HG03025 (cell line): ENCODE measurements at regions not wholly inside any gene's neighbourhood (a gene's known extent, or its start where the extent isn't known, plus 50 kb on each side); places are given as distances from the start of the nearest gene placed in this dataset.

ENCODE experiments used
- ATAC-seq: cut with Tn5 transposase; IDR thresholded peaks from one replicate; pipeline ENCODE4 v1.9.1; 2021; ENCODE audit warnings: mild to moderate bottlenecking, moderate library complexity; ENCODE audit not compliant: unreplicated experiment, low FRiP score

GRCh38 chr4:129623233-129623875, 527.4 kb downstream of the C4orf33 start:
- no peak for ATAC-seq

- ATAC-seq: peak; percentile 80
These were observed 545.2 kb downstream of the C4orf33 start for GRCh38 chr4:129641179-129641578.

- ATAC-seq: no peak
These were observed 549.5 kb downstream of the C4orf33 start for GRCh38 chr4:129645461-129645860.

GRCh38 chr4:129668092-129668491, 572.1 kb downstream of the C4orf33 start:
- no peak for ATAC-seq

- no peak for ATAC-seq
These were observed 577.0 kb downstream of the C4orf33 start for GRCh38 chr4:129672941-129673340.

- ATAC-seq: no peak
These were observed 579.1 kb downstream of the C4orf33 start for GRCh38 chr4:129675036-129675435.

- ATAC-seq: no peak
These were observed 581.0 kb downstream of the C4orf33 start for GRCh38 chr4:129676934-129677333.

- ATAC-seq: no peak
These were observed 586.6 kb downstream of the C4orf33 start for GRCh38 chr4:129682586-129682985.

GRCh38 chr4:129707949-129708348, 612.0 kb downstream of the C4orf33 start:
- no peak for ATAC-seq

- ATAC-seq: no peak
These were observed 612.8 kb downstream of the C4orf33 start for GRCh38 chr4:129708784-129709183.

- no peak for ATAC-seq
These were observed 642.2 kb downstream of the C4orf33 start for GRCh38 chr4:129738175-129738574.

GRCh38 chr4:129747756-129748155, 651.8 kb downstream of the C4orf33 start:
- ATAC-seq: no peak

- no peak for ATAC-seq
These were observed 653.0 kb downstream of the C4orf33 start for GRCh38 chr4:129748991-129749390.

- no peak for ATAC-seq
These were observed 655.7 kb downstream of the C4orf33 start for GRCh38 chr4:129751646-129752045.

GRCh38 chr4:129783596-129783995, 687.6 kb downstream of the C4orf33 start:
- no peak for ATAC-seq

- ATAC-seq: no peak
These were observed 692.5 kb downstream of the C4orf33 start for GRCh38 chr4:129788486-129788885.

- no peak for ATAC-seq
These were observed 708.6 kb downstream of the C4orf33 start for GRCh38 chr4:129804461-129804981.

GRCh38 chr4:129806986-129807385, 711.0 kb downstream of the C4orf33 start:
- ATAC-seq: no peak

- no peak for ATAC-seq
These were observed 712.3 kb downstream of the C4orf33 start for GRCh38 chr4:129808242-129808641.

GRCh38 chr4:129821073-129821472, 725.1 kb downstream of the C4orf33 start:
- ATAC-seq: no peak

GRCh38 chr4:129821963-129822362, 726.0 kb downstream of the C4orf33 start:
- no peak for ATAC-seq

GRCh38 chr4:129822701-129823100, 726.7 kb downstream of the C4orf33 start:
- ATAC-seq: no peak

GRCh38 chr4:129823105-129823504, 727.2 kb downstream of the C4orf33 start:
- ATAC-seq: no peak
